GM12878 (cell line): ENCODE measurements at regions not wholly inside any gene's neighbourhood (a gene's known extent, or its start where the extent isn't known, plus 50 kb on each side); places are given as distances from the start of the nearest gene placed in this dataset.

Source experiments
- ATAC-seq: fragments of 200-7000 bp; cut with Tn5 transposase; 3 replicates; pipeline ENCODE4 v1.9.1; 2020; ENCODE audit warnings: mild to moderate bottlenecking, moderate library complexity
- BruUV-seq: library from RNA; stranded (reverse); fragments of 400-500 nt; replicated peaks from 2 replicates; lab custom pipeline; 2021; lab: Mats Ljungman, UMichigan
- CTCF ChIA-PET: fragments of 300-600 bp; sonication (Branson Sonifier 250); formaldehyde crosslinking; extraction: SDS; loops from one replicate; lab custom pipeline; 2021; ENCODE audit warnings: inconsistent platforms; lab: Yijun Ruan, JAX
- POLR2A ChIA-PET: fragments of 350-600 bp; formaldehyde crosslinking; extraction: SDS; loops from one replicate; lab custom pipeline; 2021; ENCODE audit warnings: inconsistent platforms; lab: Charles Lee
- RAD21 ChIA-PET: fragments of 300-600 bp; sonication (Branson Sonifier 250); formaldehyde crosslinking; loops from one replicate; lab custom pipeline; 2023; ENCODE audit warnings: antibody characterized with exemption; ENCODE audit not compliant: unreplicated experiment; lab: Charles Lee
- SMC1A ChIA-PET: fragments of 300-600 bp; sonication (Branson Sonifier 250); formaldehyde crosslinking; loops from one replicate; lab custom pipeline; 2023; ENCODE audit not compliant: unreplicated experiment, uncharacterized antibody; lab: Charles Lee
- DNase-seq: peaks from one replicate; pipeline ENCODE4 v3.0.0-alpha.2; 2011; ENCODE audit warnings: low read depth, low spot score
- FAIRE-seq: peaks from 3 replicates; lab custom pipeline; 2011; peaks lifted over from hg19 to GRCh38; lab: Jason Lieb, UNC
- H2AFZ ChIP-seq: 2 replicates; pipeline ENCODE4 v1.6.0; 2011; ENCODE audit warnings: low read depth, low read length, control low read depth; ENCODE audit not compliant: control insufficient read depth
- H3K27ac ChIP-seq: 2 replicates; pipeline ENCODE4 v1.5.1; 2011; ENCODE audit warnings: control low read depth; ENCODE audit not compliant: control insufficient read depth, insufficient read depth
- H3K27me3 ChIP-seq, 2 experiments: replicated peaks in 1 of 2; 2 replicates each; pipeline versions ENCODE4 v1.6.0 to v1.6.1; 2011; ENCODE audit warnings: low read length in 1 of 2; ENCODE audit not compliant: control insufficient read depth in 2 of 2, insufficient read depth in 2 of 2
- H3K36me3 ChIP-seq, 2 experiments: 2 replicates each; pipeline ENCODE4 v1.5.1; 2011; ENCODE audit warnings: low read length in 1 of 2; ENCODE audit not compliant: control insufficient read depth in 2 of 2, insufficient read depth in 2 of 2
- H3K4me1 ChIP-seq: 2 replicates; pipeline ENCODE4 v1.6.1; 2011; ENCODE audit warnings: mild to moderate bottlenecking, low read length, moderate library complexity, mixed read lengths; ENCODE audit not compliant: control insufficient read depth, insufficient read depth
- H3K4me2 ChIP-seq: 2 replicates; pipeline ENCODE4 v1.6.0; 2011; ENCODE audit warnings: control low read depth; ENCODE audit not compliant: control insufficient read depth, insufficient read depth
- H3K4me3 ChIP-seq: fragments of 200-600 bp; sonication (generic); 2 replicates; pipeline ENCODE4 v1.5.1; 2016
- H3K79me2 ChIP-seq: 2 replicates; pipeline ENCODE4 v1.6.0; 2011; ENCODE audit warnings: low read length; ENCODE audit not compliant: control insufficient read depth, insufficient read depth
- H3K9ac ChIP-seq: 2 replicates; pipeline ENCODE4 v1.8.0; 2011; ENCODE audit warnings: low read length, control low read depth, mixed read lengths; ENCODE audit not compliant: control insufficient read depth, insufficient read depth
- H3K9me3 ChIP-seq: replicated peaks from 3 replicates; pipeline ENCODE4 v1.5.1; 2011; ENCODE audit warnings: mild to moderate bottlenecking, low read length; ENCODE audit not compliant: control insufficient read depth, insufficient read depth
- H4K20me1 ChIP-seq: 2 replicates; pipeline ENCODE4 v1.6.0; 2011; ENCODE audit not compliant: control insufficient read depth, insufficient read depth
- ATF7 ChIP-seq: fragments of 450-650 bp; IDR thresholded peaks from 2 replicates; pipeline ENCODE4 v1.6.1; 2016; ENCODE audit warnings: low read depth, mild to moderate bottlenecking
- BCL11A ChIP-seq: IDR thresholded peaks from 2 replicates; pipeline ENCODE4 v1.6.1; 2011; ENCODE audit warnings: low read depth, low read length
- BHLHE40 ChIP-seq, 2 experiments: fragments of 450-650 bp in 1 of 2; IDR thresholded peaks; 2 replicates each; pipeline ENCODE4 v1.6.1; 2011 to 2017; ENCODE audit warnings: low read depth in 2 of 2, borderline replicate concordance in 1 of 2, improper control_type of control experiment in 1 of 2, low read length in 1 of 2, mild to moderate bottlenecking in 1 of 2
- FOXM1 ChIP-seq: IDR thresholded peaks from 2 replicates; pipeline ENCODE4 v1.6.1; 2012; ENCODE audit warnings: low read depth, mild to moderate bottlenecking, inconsistent platforms, low read length, moderate library complexity
- IKZF2 ChIP-seq, 2 experiments: fragments of 450-650 bp; IDR thresholded peaks; 2 replicates each; pipeline ENCODE4 v1.6.1; 2017; ENCODE audit warnings: mild to moderate bottlenecking in 2 of 2, moderate library complexity in 2 of 2
- LARP7 ChIP-seq: fragments of 450-650 bp; IDR thresholded peaks from 2 replicates; pipeline ENCODE4 v1.6.1; 2017; ENCODE audit warnings: mild to moderate bottlenecking
- MYC ChIP-seq: IDR thresholded peaks from 2 replicates; pipeline ENCODE4 v1.6.1; 2011; ENCODE audit warnings: mild to moderate bottlenecking, low read length, moderate library complexity, inconsistent platforms; ENCODE audit not compliant: insufficient read depth, insufficient replicate concordance, insufficient read length, severe bottlenecking
- NFYB ChIP-seq: IDR thresholded peaks from 2 replicates; pipeline ENCODE4 v1.6.1; 2011; ENCODE audit warnings: low read depth, mild to moderate bottlenecking, low read length, improper control_type of control experiment, moderate library complexity; ENCODE audit not compliant: insufficient read depth
- POLR2A ChIP-seq: IDR thresholded peaks from 2 replicates; pipeline ENCODE4 v1.6.1; 2011; ENCODE audit warnings: low read depth, mild to moderate bottlenecking, low read length
- POU2F2 ChIP-seq: IDR thresholded peaks from 3 replicates; pipeline ENCODE4 v1.6.1; 2011; ENCODE audit warnings: low read depth, mild to moderate bottlenecking, low read length, borderline replicate concordance
- RAD21 ChIP-seq: IDR thresholded peaks from 2 replicates; pipeline ENCODE4 v1.6.1; 2011; ENCODE audit warnings: mild to moderate bottlenecking, low read depth, low read length, moderate library complexity; ENCODE audit not compliant: insufficient read depth
- SMC3 ChIP-seq: IDR thresholded peaks from 2 replicates; pipeline ENCODE4 v1.6.1; 2011; ENCODE audit warnings: low read length, improper control_type of control experiment, borderline replicate concordance
- SP1 ChIP-seq: IDR thresholded peaks from one replicate; pipeline ENCODE4 v1.6.1; 2011; ENCODE audit warnings: low read depth, low read length
- STAT1 ChIP-seq: fragments of 450-650 bp; conservative IDR thresholded peaks from 2 replicates; pipeline ENCODE4 v1.6.1; 2014; ENCODE audit warnings: antibody characterized with exemption, mild to moderate bottlenecking
- TAF1 ChIP-seq: IDR thresholded peaks from 2 replicates; pipeline ENCODE4 v1.6.1; 2011; ENCODE audit warnings: mild to moderate bottlenecking, low read depth, low read length, borderline replicate concordance
- TARDBP ChIP-seq: IDR thresholded peaks from 2 replicates; pipeline ENCODE4 v1.6.1; 2016; ENCODE audit warnings: borderline replicate concordance
- TBL1XR1 ChIP-seq: IDR thresholded peaks from 2 replicates; pipeline ENCODE4 v1.6.1; 2012; ENCODE audit warnings: low read depth, low read length, improper control_type of control experiment
- YBX1 ChIP-seq: fragments of 450-650 bp; IDR thresholded peaks from 2 replicates; pipeline ENCODE4 v1.6.1; 2016; ENCODE audit warnings: antibody characterized with exemption
- ZZZ3 ChIP-seq: IDR thresholded peaks from 2 replicates; pipeline ENCODE4 v1.6.1; 2011; ENCODE audit warnings: low read depth; ENCODE audit not compliant: control insufficient read depth, insufficient read length
- WGBS: methylation state at CpG from one replicate; pipeline ENCODE4 v1.1.6; 2016; ENCODE audit warnings: low lambda C conversion rate; ENCODE audit not compliant: insufficient replicate concordance, insufficient coverage; ENCODE audit errors: missing lambda C conversion rate; 5-methylcytosine and 5-hydroxymethylcytosine counted together
- in situ Hi-C: fragments of 300-500 bp; cut with MboI; formaldehyde crosslinking; loops from 9 replicates; pipeline ENCODE4 v1.14.3; 2018; ENCODE audit warnings: mixed read lengths
- intact Hi-C: fragments of 100-400 bp; cut with micrococcal nuclease; formaldehyde crosslinking; loops from one replicate; pipeline ENCODE4 v1.14.2; 2022; ENCODE audit not compliant: unreplicated experiment
- TF ChIP-seq, protein P1 (sequence below): IDR thresholded peaks from 2 replicates; pipeline ENCODE4 v1.6.1; 2011; ENCODE audit warnings: borderline replicate concordance, low read depth, mild to moderate bottlenecking, moderate library complexity, mixed read lengths, low read length; ENCODE audit not compliant: insufficient read depth; ENCODE audit errors: extremely low read length
- TF ChIP-seq, protein P2 (sequence below): IDR thresholded peaks from 2 replicates; pipeline ENCODE4 v1.6.1; 2012; ENCODE audit warnings: low read depth, low read length, improper control_type of control experiment

DNA sequence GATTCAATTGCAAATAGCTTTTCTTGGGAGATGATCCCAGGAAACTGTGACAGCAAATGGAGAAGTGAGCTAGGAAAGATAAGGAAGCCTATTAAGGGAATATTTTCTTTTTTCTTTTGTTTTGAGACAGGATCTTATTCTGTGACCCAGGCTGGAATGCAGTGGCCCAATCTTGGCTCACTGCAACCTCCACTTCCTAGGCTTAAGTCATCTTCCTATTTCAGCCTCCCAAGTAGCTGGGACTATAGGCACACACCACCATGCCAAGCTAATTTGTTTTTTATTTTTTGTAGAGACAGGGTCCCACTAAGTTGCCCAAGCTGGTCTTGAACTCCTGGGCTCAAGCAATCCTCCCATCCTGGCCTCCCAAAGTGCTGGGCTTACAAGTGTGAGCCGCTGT, 433.7 kb downstream of the RPS6KC1 start:
- ChIA-PET RAD21 (no interaction called here), CTCF (no interaction called here), POLR2A (no interaction called here), SMC1A (no interaction called here)
- Histone ChIP-seq H3K4me2 (no peak overlapping the region), H4K20me1 (no peaks in the 10 kb centered on the region), H3K9me3 (no peaks in the 10 kb centered on the region), H2AFZ (no peak overlapping the region), H3K79me2 (no peaks in the 10 kb centered on the region), H3K36me3 (no peaks in the 10 kb centered on the region), H3K27me3 (no peaks in the 10 kb centered on the region), H3K9ac (no peak overlapping the region), H3K27ac (no peak overlapping the region), H3K4me3 (no peak overlapping the region), H3K4me1 (no peaks in the 10 kb centered on the region)
- intact Hi-C loops: no loop called here
- FAIRE-seq (no peak), ATAC-seq (no peak), DNase-seq (no peak)
- BruUV-seq: no TSS peak
- in situ Hi-C loops: no loop called here
- WGBS: 43% methylated on average over 1 of the region's 1 CpG
- TF ChIP-seq SMC3 (no peak), POU2F2 (no peak), TARDBP (no peak)
- TF ChIP-seq, protein P1, sequence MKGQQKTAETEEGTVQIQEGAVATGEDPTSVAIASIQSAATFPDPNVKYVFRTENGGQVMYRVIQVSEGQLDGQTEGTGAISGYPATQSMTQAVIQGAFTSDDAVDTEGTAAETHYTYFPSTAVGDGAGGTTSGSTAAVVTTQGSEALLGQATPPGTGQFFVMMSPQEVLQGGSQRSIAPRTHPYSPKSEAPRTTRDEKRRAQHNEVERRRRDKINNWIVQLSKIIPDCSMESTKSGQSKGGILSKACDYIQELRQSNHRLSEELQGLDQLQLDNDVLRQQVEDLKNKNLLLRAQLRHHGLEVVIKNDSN: no peak

DNA sequence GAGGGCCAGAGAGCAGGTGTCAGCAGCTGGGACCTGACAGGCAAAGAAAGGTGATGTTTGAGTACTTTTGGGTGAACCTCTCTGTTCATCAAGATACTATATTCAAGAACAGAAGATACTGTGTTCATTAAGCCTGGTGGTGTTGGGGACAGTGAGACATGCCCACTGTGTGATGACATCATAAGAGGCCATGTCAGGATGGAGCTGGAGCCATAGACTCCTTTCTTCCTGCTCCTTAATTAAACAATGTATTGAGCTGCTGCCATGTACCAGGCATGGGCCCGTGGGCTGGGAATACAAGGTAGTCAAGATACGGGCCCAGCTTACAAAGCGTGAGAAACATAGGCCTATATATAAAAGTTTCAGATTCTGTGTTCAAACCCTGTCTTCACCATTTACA, 435.4 kb downstream of the RPS6KC1 start:
- intact Hi-C loops: no loop called here
- Histone ChIP-seq H3K9ac (no peak overlapping the region), H2AFZ (no peak overlapping the region), H3K4me1 (no peaks in the 10 kb centered on the region), H3K4me2 (no peak overlapping the region), H3K79me2 (no peaks in the 10 kb centered on the region), H3K27ac (no peak overlapping the region), H3K36me3 (no peaks in the 10 kb centered on the region), H4K20me1 (no peaks in the 10 kb centered on the region), H3K27me3 (no peaks in the 10 kb centered on the region; a peak in 2 of 4 replicates), H3K4me3 (no peak overlapping the region), H3K9me3 (no peaks in the 10 kb centered on the region)
- ATAC-seq (no peak), FAIRE-seq (no peak), DNase-seq (no peak)
- ChIA-PET POLR2A (no interaction called here), SMC1A (no interaction called here), CTCF (no interaction called here), RAD21 (no interaction called here)
- BruUV-seq: no TSS peak
- 1% methylated on average over 3 of the region's 3 CpGs for WGBS
- TF ChIP-seq NFYB: no peak
- TF ChIP-seq IKZF2 (IDR thresholded peaks at IDR 0.05): no peak
- TF ChIP-seq ZZZ3: no peak
- TF ChIP-seq BHLHE40 (IDR thresholded peaks at IDR 0.05; ENCODE audit: borderline replicate concordance in 1 of 2, low read depth in 2 of 2, low read length in 1 of 2): no peak
- no peak for TF ChIP-seq SP1
- TF ChIP-seq BCL11A: no peak
- TF ChIP-seq TBL1XR1: no peak
- TF ChIP-seq TAF1: no peak
- no peak for TF ChIP-seq RAD21
- no peak for TF ChIP-seq POLR2A
- TF ChIP-seq, protein P2, sequence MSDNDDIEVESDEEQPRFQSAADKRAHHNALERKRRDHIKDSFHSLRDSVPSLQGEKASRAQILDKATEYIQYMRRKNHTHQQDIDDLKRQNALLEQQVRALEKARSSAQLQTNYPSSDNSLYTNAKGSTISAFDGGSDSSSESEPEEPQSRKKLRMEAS: no peak
- TF ChIP-seq STAT1: no peak
- TF ChIP-seq FOXM1: no peak
- no peak for TF ChIP-seq ATF7
- TF ChIP-seq YBX1: no peak
- no peak for TF ChIP-seq MYC
- no peak for TF ChIP-seq LARP7
- in situ Hi-C loops: no loop called here
